ENCODE measurements at regions not wholly inside any gene's neighbourhood (a gene's known extent, or its start where the extent isn't known, plus 50 kb on each side); places are given as distances from the start of the nearest gene placed in this dataset.
"Not testable (repeated sequence)": the region's sequence is repeated elsewhere in the genome, so short reads cannot be mapped to it uniquely, and the experiment has no call there.

- no peak overlapping the region for H2AFZ ChIP-seq (ENCODE audit: low read depth, low read length)
- no peaks in the 10 kb centered on the region for H3K36me3 ChIP-seq (ENCODE audit: control insufficient read depth, insufficient read depth, low read length)
- no peak overlapping the region for H3K4me2 ChIP-seq (ENCODE audit: insufficient read depth, low read length)
- no peak overlapping the region for H3K4me3 ChIP-seq
- H3K27ac ChIP-seq (ENCODE audit: extremely low read depth, low read depth, low read length): no peak overlapping the region
- no peaks in the 10 kb centered on the region for H3K4me1 ChIP-seq (replicated peaks in 1 of 2; ENCODE audit: control insufficient read depth in 2 of 2, insufficient read depth in 2 of 2, low read length in 2 of 2)
- no peak for ATAC-seq
- TF ChIP-seq BCL6 (CRISPR knock-in tag; IDR thresholded peaks at IDR 0.05): no peak
- TF ChIP-seq ZBTB43 (CRISPR knock-in tag; IDR thresholded peaks at IDR 0.05): no peak
- TF ChIP-seq SMAD1 (IDR thresholded peaks at IDR 0.05; ENCODE audit: low read depth, low read length, partially characterized antibody): no peak
- no peak for TF ChIP-seq TFAP4 (CRISPR knock-in tag; IDR thresholded peaks at IDR 0.05; ENCODE audit: borderline replicate concordance)
- no peak for TF ChIP-seq HNRNPK (IDR thresholded peaks at IDR 0.05; ENCODE audit: low read depth, low read length, poor library complexity, severe bottlenecking)
- TF ChIP-seq POLR2B (IDR thresholded peaks at IDR 0.05; ENCODE audit: low read depth, partially characterized antibody): no peak
- TF ChIP-seq NR2C1 (IDR thresholded peaks at IDR 0.05): no peak
- no peak for TF ChIP-seq NR2C1 (tag; IDR thresholded peaks at IDR 0.05)
- no peak for TF ChIP-seq ZNF561 (CRISPR knock-in tag; conservative IDR thresholded peaks at IDR 0.05)
- no peak for TF ChIP-seq POU5F1 (IDR thresholded peaks at IDR 0.05; ENCODE audit: borderline replicate concordance, low read depth, low read length, partially characterized antibody)
- H3K9ac ChIP-seq (ENCODE audit: insufficient read depth in 1 of 2, low read depth in 2 of 2, low read length in 2 of 2): no peak overlapping the region
- H3K9me1 ChIP-seq (ENCODE audit: control insufficient read depth, insufficient read depth, low read length): no peaks in the 10 kb centered on the region
- WGBS (ENCODE audit: insufficient coverage, low coverage, missing lambda C conversion rate): 0% methylated on average over 1 of the region's 1 CpG
- no peaks in the 10 kb centered on the region; the same call in 1 of the 2 replicates for H3K9me3 ChIP-seq (replicated peaks; ENCODE audit: control insufficient read depth, insufficient read depth, low read depth, low read length)
- no TSS peak for BruUV-seq (replicated peaks)
- intact Hi-C loops (cut with micrococcal nuclease) (no loop called here), in situ Hi-C loops (cut with MboI) (no loop called here)
- H3K79me2 ChIP-seq (ENCODE audit: control insufficient read depth, insufficient read depth, low read length): no peaks in the 10 kb centered on the region
- CTCF ChIA-PET (ENCODE audit: low intra/inter-chr PET ratio): no interaction called here
- DNase-seq (ENCODE audit: extremely low read depth in 1 of 4, low spot score in 3 of 4): no peak
- H4K20me1 ChIP-seq (replicated peaks; ENCODE audit: control insufficient read depth, insufficient read depth, low read length): no peaks in the 10 kb centered on the region
- POLR2A ChIA-PET: interaction anchor here (1.1 kb wide), 2 partner anchors 9 to 15 kb away, joined by 3 read pairs; no protein-coding TSS in a partner anchor
- FAIRE-seq: no peak
- no peaks in the 10 kb centered on the region for H3K27me3 ChIP-seq (ENCODE audit: control insufficient read depth in 2 of 2, insufficient read depth in 2 of 2, low read length in 2 of 2)
These were observed 1071.3 kb upstream of the MIR17HG start for GRCh38 chr13:90276216-90276615.

GRCh38 chr13:90278231-90278630, 1069.3 kb upstream of the MIR17HG start:
- H3K9me3 ChIP-seq (replicated peaks; ENCODE audit: control insufficient read depth, insufficient read depth, low read depth, low read length); H3K27me3 ChIP-seq (ENCODE audit: control insufficient read depth in 2 of 2, insufficient read depth in 2 of 2, low read length in 2 of 2); intact Hi-C loops (cut with micrococcal nuclease); H3K27ac ChIP-seq (ENCODE audit: extremely low read depth, low read depth, low read length); DNase-seq (ENCODE audit: extremely low read depth in 1 of 4, low spot score in 3 of 4); H3K4me1 ChIP-seq (replicated peaks in 1 of 2; ENCODE audit: control insufficient read depth in 2 of 2, insufficient read depth in 2 of 2, low read length in 2 of 2); POLR2A ChIA-PET; H3K9ac ChIP-seq (ENCODE audit: insufficient read depth in 1 of 2, low read depth in 2 of 2, low read length in 2 of 2); H3K79me2 ChIP-seq (ENCODE audit: control insufficient read depth, insufficient read depth, low read length); H2AFZ ChIP-seq (ENCODE audit: low read depth, low read length); ATAC-seq; H3K4me2 ChIP-seq (ENCODE audit: insufficient read depth, low read length); H3K9me1 ChIP-seq (ENCODE audit: control insufficient read depth, insufficient read depth, low read length); FAIRE-seq; H3K4me3 ChIP-seq; BruUV-seq (replicated peaks); H4K20me1 ChIP-seq (replicated peaks; ENCODE audit: control insufficient read depth, insufficient read depth, low read length); H3K36me3 ChIP-seq (ENCODE audit: control insufficient read depth, insufficient read depth, low read length); in situ Hi-C loops (cut with MboI): not testable (repeated sequence)
- WGBS (ENCODE audit: insufficient coverage, low coverage, missing lambda C conversion rate): 0% methylated on average over 3 of the region's 3 CpGs
- CTCF ChIA-PET (ENCODE audit: low intra/inter-chr PET ratio): interaction anchor here (0.7 kb wide), 1 partner anchor 1286 kb away, joined by 3 read pairs; no protein-coding TSS in a partner anchor

Measured in K562 (cell line).